Bronchial epithelial cell (primary cell): ENCODE measurements at regions not wholly inside any gene's neighbourhood (a gene's known extent, or its start where the extent isn't known, plus 50 kb on each side); places are given as distances from the start of the nearest gene placed in this dataset.

Experiments
- DNase-seq: peaks from one replicate; pipeline ENCODE4 v3.0.0-alpha.2; 2010; ENCODE audit warnings: low read depth
- FAIRE-seq: peaks from 2 replicates; lab custom pipeline; 2011; peaks lifted over from hg19 to GRCh38; lab: Jason Lieb, UNC
- H3K27me3 ChIP-seq: 2 replicates; pipeline ENCODE4 v1.5.1; 2011; ENCODE audit warnings: low read length; ENCODE audit not compliant: control insufficient read depth, insufficient read depth
- H3K36me3 ChIP-seq: 2 replicates; pipeline ENCODE4 v1.5.1; 2011; ENCODE audit warnings: low read length; ENCODE audit not compliant: control insufficient read depth, insufficient read depth
- H3K4me3 ChIP-seq: 2 replicates; pipeline ENCODE4 v1.5.1; 2011; ENCODE audit warnings: mild to moderate bottlenecking, low read depth, low read length, control low read depth
- CTCF ChIP-seq: IDR thresholded peaks from 2 replicates; pipeline ENCODE4 v1.5.1; 2011; ENCODE audit warnings: mild to moderate bottlenecking, moderate library complexity, low read length, control low read depth, inconsistent platforms; ENCODE audit not compliant: insufficient read depth, severe bottlenecking

- no peak for FAIRE-seq
Measured at GRCh38 chr1:189616893-189617292, 860.8 kb downstream of the BRINP3 start.

GRCh38 chr1:189619682-189620332 is 857.9 kb downstream of the BRINP3 start:
- H3K27me3 ChIP-seq = no peaks in the 10 kb centered on the region
- FAIRE-seq (no peak), DNase-seq (peak; percentile 97)
- no peaks in the 10 kb centered on the region for H3K36me3 ChIP-seq
- TF ChIP-seq CTCF = no peak
- no peak overlapping the region for H3K4me3 ChIP-seq

More at GRCh38 chr1:189616893-189617292, 860.8 kb downstream of the BRINP3 start:
- H3K4me3 ChIP-seq = no peak overlapping the region
- no peaks in the 10 kb centered on the region for H3K27me3 ChIP-seq
- no peak for TF ChIP-seq CTCF
- H3K36me3 ChIP-seq = no peaks in the 10 kb centered on the region
- DNase-seq = peak; percentile 75

GRCh38 chr1:189620471-189620870 is 857.2 kb downstream of the BRINP3 start:
- no peak for FAIRE-seq
- Histone ChIP-seq H3K4me3 (no peak overlapping the region), H3K36me3 (no peaks in the 10 kb centered on the region), H3K27me3 (no peaks in the 10 kb centered on the region)
- no peak for TF ChIP-seq CTCF
- DNase-seq = no peak

- Histone ChIP-seq H3K4me3 (no peak overlapping the region), H3K36me3 (no peaks in the 10 kb centered on the region), H3K27me3 (no peaks in the 10 kb centered on the region)
- TF ChIP-seq CTCF = no peak
- DNase-seq = peak; percentile 85
- no peak for FAIRE-seq
Measured at GRCh38 chr1:189623336-189623735, 854.3 kb downstream of the BRINP3 start.

GRCh38 chr1:189627427-189627826 is 850.2 kb downstream of the BRINP3 start:
- no peak for TF ChIP-seq CTCF
- DNase-seq (no peak), FAIRE-seq (no peak)
- Histone ChIP-seq H3K27me3 (no peaks in the 10 kb centered on the region), H3K4me3 (no peak overlapping the region), H3K36me3 (no peaks in the 10 kb centered on the region)

GRCh38 chr1:189628857-189629256 is 848.8 kb downstream of the BRINP3 start:
- Histone ChIP-seq H3K4me3 (no peak overlapping the region), H3K36me3 (no peaks in the 10 kb centered on the region), H3K27me3 (no peaks in the 10 kb centered on the region)
- no peak for FAIRE-seq
- no peak for TF ChIP-seq CTCF
- no peak for DNase-seq
